K562 (cell line): ENCODE measurements at regions not wholly inside any gene's neighbourhood (a gene's known extent, or its start where the extent isn't known, plus 50 kb on each side); places are given as distances from the start of the nearest gene placed in this dataset.

Source experiments
- ATAC-seq: fragments of 200-7000 bp; cut with Tn5 transposase; 3 replicates; pipeline ENCODE4 v1.9.1; 2020; ENCODE audit warnings: moderate library complexity
- BruUV-seq: library from RNA; stranded (reverse); fragments of 400-500 nt; replicated peaks from 2 replicates; lab custom pipeline; 2021; lab: Mats Ljungman, UMichigan
- CTCF ChIA-PET: fragments of 300-600 bp; formaldehyde crosslinking; extraction: SDS; loops from one replicate; lab custom pipeline; 2021; ENCODE audit warnings: low intra/inter-chr PET ratio; lab: Yijun Ruan, JAX
- POLR2A ChIA-PET: fragments of 300-600, 350-650 bp; sonication (Branson Sonifier 250); formaldehyde crosslinking; extraction: SDS; loops from one replicate; lab custom pipeline; 2021; ENCODE audit warnings: antibody characterized with exemption, inconsistent platforms; lab: Yijun Ruan, JAX
- DNase-seq, 4 experiments: peaks; one replicate each; pipeline versions ENCODE4 v3.0.0 to v3.0.0-alpha.2; 2011 to 2018; ENCODE audit warnings: low spot score in 3 of 4, mixed read lengths in 3 of 4; ENCODE audit errors: extremely low read depth in 1 of 4
- FAIRE-seq: peaks from 2 replicates; lab custom pipeline; 2011; peaks lifted over from hg19 to GRCh38; lab: Jason Lieb, UNC
- H2AFZ ChIP-seq: 2 replicates; pipeline ENCODE4 v1.6.0; 2011; ENCODE audit warnings: low read depth, low read length, control low read depth, inconsistent platforms
- H3K27ac ChIP-seq: fragments of 200-600 bp; 3 replicates; pipeline ENCODE4 v1.8.0; 2011; ENCODE audit warnings: low read depth, mild to moderate bottlenecking, control low read depth, inconsistent platforms, low read length, moderate library complexity, mixed read lengths; ENCODE audit errors: extremely low read depth
- H3K27me3 ChIP-seq, 2 experiments: fragments of 300-600 bp in 1 of 2; 2 replicates in 1 of 2; 3 replicates in 1 of 2; pipeline versions ENCODE4 v1.6.0 to v1.8.0; 2011; ENCODE audit warnings: inconsistent platforms in 2 of 2, low read length in 2 of 2, mild to moderate bottlenecking in 1 of 2, mixed read lengths in 1 of 2, moderate library complexity in 1 of 2; ENCODE audit not compliant: control insufficient read depth in 2 of 2, insufficient read depth in 2 of 2
- H3K36me3 ChIP-seq: fragments of 300-600 bp; 3 replicates; pipeline ENCODE4 v1.8.0; 2011; ENCODE audit warnings: mild to moderate bottlenecking, low read length, inconsistent platforms; ENCODE audit not compliant: control insufficient read depth, insufficient read depth
- H3K4me1 ChIP-seq, 2 experiments: fragments of 200-600 bp in 1 of 2; replicated peaks in 1 of 2; 2 replicates in 1 of 2; 3 replicates in 1 of 2; pipeline versions ENCODE4 v1.5.1 to v1.8.0; 2011; ENCODE audit warnings: inconsistent platforms in 2 of 2, low read length in 2 of 2, mild to moderate bottlenecking in 1 of 2, mixed read lengths in 1 of 2, moderate library complexity in 1 of 2; ENCODE audit not compliant: control insufficient read depth in 2 of 2, insufficient read depth in 2 of 2
- H3K4me2 ChIP-seq: 2 replicates; pipeline ENCODE4 v1.6.1; 2011; ENCODE audit warnings: low read length, control low read depth, inconsistent platforms, mixed read lengths; ENCODE audit not compliant: insufficient read depth
- H3K4me3 ChIP-seq: fragments of 200-600 bp; sonication (generic), shearing (Covaris generic); 2 replicates; pipeline ENCODE4 v1.5.1; 2016; ENCODE audit warnings: control low read depth, inconsistent platforms
- H3K79me2 ChIP-seq: fragments of 200-600 bp; 3 replicates; pipeline ENCODE4 v1.8.0; 2011; ENCODE audit warnings: low read length, inconsistent platforms; ENCODE audit not compliant: control insufficient read depth, insufficient read depth
- H3K9ac ChIP-seq, 2 experiments: 2 replicates each; pipeline versions ENCODE4 v1.6.0 to v1.6.1; 2011; ENCODE audit warnings: low read depth in 2 of 2, low read length in 2 of 2, control low read depth in 1 of 2, inconsistent platforms in 1 of 2, mild to moderate bottlenecking in 1 of 2, mixed read lengths in 1 of 2; ENCODE audit not compliant: insufficient read depth in 1 of 2
- H3K9me1 ChIP-seq: one replicate; pipeline ENCODE4 v1.6.0; 2011; ENCODE audit warnings: inconsistent platforms, mild to moderate bottlenecking, low read length, moderate library complexity; ENCODE audit not compliant: control insufficient read depth, insufficient read depth
- H3K9me3 ChIP-seq: replicated peaks from 2 replicates; pipeline ENCODE4 v1.5.1; 2011; ENCODE audit warnings: low read depth, low read length, inconsistent platforms; ENCODE audit not compliant: control insufficient read depth, insufficient read depth
- H4K20me1 ChIP-seq: replicated peaks from 2 replicates; pipeline ENCODE4 v1.6.1; 2011; ENCODE audit warnings: low read length, inconsistent platforms, mixed read lengths; ENCODE audit not compliant: control insufficient read depth, insufficient read depth
- PTBP1 ChIP-seq: fragments of 200-400 bp; formaldehyde crosslinking; IDR thresholded peaks from 2 replicates; pipeline ENCODE4 v1.6.1; 2017; ENCODE audit warnings: low read depth, low read length
- SRSF3 ChIP-seq: fragments of 200-400 bp; formaldehyde crosslinking; IDR thresholded peaks from 2 replicates; pipeline ENCODE4 v1.6.1; 2016; ENCODE audit warnings: mild to moderate bottlenecking, low read length, moderate library complexity; ENCODE audit not compliant: insufficient read depth
- U2AF2 ChIP-seq: fragments of 200-400 bp; formaldehyde crosslinking; optimal IDR thresholded peaks from 2 replicates; pipeline ENCODE3; 2017; ENCODE audit warnings: low read depth, mild to moderate bottlenecking, low read length
- ZNF165 ChIP-seq: fragments of 250-450 bp; sonication (Bioruptor Pico); IDR thresholded peaks from 2 replicates; pipeline ENCODE4 v1.4.0; 2020; ENCODE audit warnings: borderline replicate concordance
- ZZZ3 ChIP-seq: fragments of 450-650 bp; IDR thresholded peaks from 2 replicates; pipeline ENCODE4 v1.6.1; 2016; ENCODE audit warnings: antibody characterized with exemption, mild to moderate bottlenecking, moderate library complexity
- WGBS: fragments of 100-300 bp; shearing (Covaris generic); methylation state at CpG from one replicate; pipeline ENCODE4 v1.1.6; 2016; ENCODE audit warnings: low coverage, mixed read lengths; ENCODE audit not compliant: insufficient coverage; ENCODE audit errors: missing lambda C conversion rate; 5-methylcytosine and 5-hydroxymethylcytosine counted together
- in situ Hi-C: fragments of 300-500 bp; cut with MboI; formaldehyde crosslinking; loops from 4 replicates; pipeline ENCODE4 v1.15.0; 2018; ENCODE audit warnings: inconsistent platforms, mixed read lengths
- intact Hi-C: fragments of 100-400 bp; cut with micrococcal nuclease; formaldehyde crosslinking; loops from 2 replicates; pipeline ENCODE4 v1.14.2; 2022
- TF ChIP-seq, protein P1 (sequence below): fragments of 250-450 bp; sonication (Bioruptor Pico); IDR thresholded peaks from 2 replicates; pipeline ENCODE4 v1.5.0; 2022; ENCODE audit warnings: mild to moderate bottlenecking

DNA sequence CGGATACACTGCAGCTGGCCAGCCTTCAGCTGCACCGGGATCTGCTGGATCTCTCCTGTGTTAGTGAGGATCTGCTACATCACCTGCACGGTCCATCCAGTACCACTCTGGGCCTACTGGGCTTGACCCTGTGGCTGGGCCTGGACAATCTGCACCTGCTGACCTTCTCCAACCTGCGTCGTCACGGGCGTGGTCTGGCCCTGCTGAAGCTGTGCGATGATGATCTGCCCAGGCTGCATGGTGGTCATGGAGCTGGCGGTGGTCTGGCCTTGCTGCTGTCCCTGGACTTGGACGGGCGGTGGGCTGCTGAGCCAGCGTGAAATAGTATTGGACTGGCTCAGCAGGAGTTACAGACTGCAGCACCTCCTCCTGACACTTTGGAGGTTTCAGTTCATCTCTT lies 137.1 kb upstream of the GAS1 start:
- Histone ChIP-seq H3K27ac (no peak overlapping the region), H3K79me2 (no peaks in the 10 kb centered on the region), H3K27me3 (peaks cover 3 to 21% of the 10 kb centered on the region in 2 experiments; a peak in 3 of 5 replicates), H3K9me3 (no peaks in the 10 kb centered on the region), H3K9me1 (no peaks in the 10 kb centered on the region), H3K4me2 (no peak overlapping the region), H3K4me1 (no peaks in the 10 kb centered on the region; a peak in 1 of 5 replicates), H4K20me1 (no peaks in the 10 kb centered on the region), H3K9ac (no peak overlapping the region), H3K4me3 (no peak overlapping the region), H3K36me3 (no peaks in the 10 kb centered on the region), H2AFZ (no peak overlapping the region)
- in situ Hi-C loops, result no loop called here
- FAIRE-seq (no peak), DNase-seq (no peak), ATAC-seq (no peak)
- ChIA-PET CTCF (no interaction called here), POLR2A (no interaction called here)
- BruUV-seq, result no TSS peak
- TF ChIP-seq U2AF2 (no peak), PTBP1 (no peak), ZNF165 (CRISPR knock-in tag) (no peak), ZZZ3 (no peak), SRSF3 (no peak)
- TF ChIP-seq, protein P1, sequence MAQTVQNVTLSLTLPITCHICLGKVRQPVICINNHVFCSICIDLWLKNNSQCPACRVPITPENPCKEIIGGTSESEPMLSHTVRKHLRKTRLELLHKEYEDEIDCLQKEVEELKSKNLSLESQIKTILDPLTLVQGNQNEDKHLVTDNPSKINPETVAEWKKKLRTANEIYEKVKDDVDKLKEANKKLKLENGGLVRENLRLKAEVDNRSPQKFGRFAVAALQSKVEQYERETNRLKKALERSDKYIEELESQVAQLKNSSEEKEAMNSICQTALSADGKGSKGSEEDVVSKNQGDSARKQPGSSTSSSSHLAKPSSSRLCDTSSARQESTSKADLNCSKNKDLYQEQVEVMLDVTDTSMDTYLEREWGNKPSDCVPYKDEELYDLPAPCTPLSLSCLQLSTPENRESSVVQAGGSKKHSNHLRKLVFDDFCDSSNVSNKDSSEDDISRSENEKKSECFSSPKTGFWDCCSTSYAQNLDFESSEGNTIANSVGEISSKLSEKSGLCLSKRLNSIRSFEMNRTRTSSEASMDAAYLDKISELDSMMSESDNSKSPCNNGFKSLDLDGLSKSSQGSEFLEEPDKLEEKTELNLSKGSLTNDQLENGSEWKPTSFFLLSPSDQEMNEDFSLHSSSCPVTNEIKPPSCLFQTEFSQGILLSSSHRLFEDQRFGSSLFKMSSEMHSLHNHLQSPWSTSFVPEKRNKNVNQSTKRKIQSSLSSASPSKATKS, result no peak
- WGBS, result 0% methylated on average over 11 of the region's 12 CpGs
- intact Hi-C loops, result no loop called here
